GM19463 (cell line): ENCODE measurements at regions not wholly inside any gene's neighbourhood (a gene's known extent, or its start where the extent isn't known, plus 50 kb on each side); places are given as distances from the start of the nearest gene placed in this dataset.
A peak's percentile ranks its signal among the peaks of the same experiment; 100 is the strongest.
"Not testable (repeated sequence)": the region's sequence is repeated elsewhere in the genome, so short reads cannot be mapped to it uniquely, and the experiment has no call there.

Source experiments
- ATAC-seq: cut with Tn5 transposase; IDR thresholded peaks from one replicate; pipeline ENCODE4 v1.9.1; 2021; ENCODE audit warnings: mild to moderate bottlenecking, moderate library complexity; ENCODE audit not compliant: unreplicated experiment

DNA sequence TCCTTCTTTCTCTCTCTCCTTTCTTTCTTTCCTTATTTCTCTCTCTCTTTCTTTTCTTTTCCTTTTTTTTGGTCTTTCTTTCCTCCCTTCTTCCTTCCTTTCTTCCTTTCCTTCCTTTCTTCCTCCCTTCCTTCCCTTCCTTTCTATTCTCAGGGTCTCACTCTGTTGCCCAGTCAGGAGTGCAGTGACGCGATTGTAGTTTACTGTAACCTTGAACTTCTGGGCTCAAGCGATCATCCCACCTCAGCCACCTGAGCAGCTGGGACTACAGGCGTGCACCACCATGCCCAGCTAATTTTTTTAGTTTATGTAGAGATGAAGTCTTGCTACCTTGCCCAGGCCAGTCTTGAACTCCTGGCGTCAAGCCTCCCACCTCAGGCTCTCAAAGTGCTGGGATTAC lies 83.8 kb upstream of the PPM1B start:
- ATAC-seq = no peak

DNA sequence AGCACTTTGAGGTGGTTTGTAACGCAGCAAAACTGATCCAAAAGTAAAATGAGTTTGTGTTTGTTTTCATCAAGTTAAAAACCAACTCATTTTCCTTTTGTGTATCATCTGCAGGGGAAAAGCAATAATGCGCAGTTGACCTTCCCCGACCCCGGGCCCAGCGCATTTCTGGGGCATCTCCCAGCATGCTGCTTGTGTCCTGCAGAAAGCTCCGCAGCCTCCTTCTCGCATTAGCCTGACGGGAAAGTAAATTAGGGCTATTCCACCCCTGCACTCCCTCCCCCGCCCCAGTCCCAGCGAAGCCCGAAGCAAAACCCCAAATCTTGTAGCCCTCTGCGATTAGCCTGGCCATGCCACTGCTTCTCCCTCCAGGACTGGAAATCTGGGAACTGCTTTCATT lies 82.0 kb upstream of the PPM1B start:
- no peak for ATAC-seq

DNA sequence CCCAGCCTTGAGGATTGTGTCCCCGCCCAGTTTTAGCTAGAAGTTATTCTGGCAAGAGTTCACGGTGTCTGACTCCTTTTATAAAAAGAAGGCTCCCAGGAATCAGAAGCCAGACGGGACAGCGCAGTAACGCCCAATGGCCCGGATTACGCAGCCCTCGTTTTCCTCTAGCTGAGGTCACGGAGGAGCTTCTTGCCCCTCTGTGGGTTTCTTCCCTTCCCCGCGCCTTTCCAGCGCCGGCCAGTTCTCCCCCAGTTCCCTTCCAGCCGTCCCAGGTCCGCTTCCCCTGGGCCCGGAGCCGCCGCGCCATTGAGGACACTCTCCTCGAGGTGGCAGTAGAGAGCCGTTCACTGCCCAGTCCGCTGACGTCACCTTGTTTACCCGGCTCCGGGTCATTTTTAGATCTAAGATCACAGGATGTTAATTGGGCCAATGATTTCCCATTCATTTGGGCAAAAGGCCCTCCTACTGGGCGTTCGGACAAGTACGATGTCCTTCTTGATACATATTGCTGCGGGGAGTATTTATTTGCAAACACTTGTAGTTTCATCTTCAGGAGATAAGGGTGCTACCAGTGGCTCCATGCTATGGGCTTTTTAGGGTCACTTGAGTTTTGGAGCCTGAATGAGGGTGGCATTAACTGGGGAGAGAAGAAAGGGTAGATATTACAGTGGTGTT lies 81.5 kb upstream of the PPM1B start:
- ATAC-seq = peak; percentile 60

DNA sequence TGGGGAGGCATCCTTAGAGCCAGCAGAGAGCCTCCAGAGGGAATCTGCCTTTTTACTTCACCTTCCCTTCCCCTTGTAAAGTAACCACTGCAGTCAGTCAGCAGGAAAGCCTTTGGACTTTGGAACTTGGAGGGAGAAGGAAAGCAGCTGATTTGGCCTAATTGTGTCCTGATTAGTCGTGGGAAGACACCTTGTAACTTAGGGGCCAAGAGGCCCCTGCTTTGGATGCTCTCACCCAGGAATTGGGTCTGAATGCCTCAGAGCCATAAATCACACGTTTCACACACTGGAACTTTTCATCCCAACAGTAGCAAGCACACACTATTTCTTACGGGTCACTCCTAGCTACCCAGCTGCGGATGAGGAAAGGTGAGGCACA lies 81.0 kb upstream of the PPM1B start:
- no peak for ATAC-seq

DNA sequence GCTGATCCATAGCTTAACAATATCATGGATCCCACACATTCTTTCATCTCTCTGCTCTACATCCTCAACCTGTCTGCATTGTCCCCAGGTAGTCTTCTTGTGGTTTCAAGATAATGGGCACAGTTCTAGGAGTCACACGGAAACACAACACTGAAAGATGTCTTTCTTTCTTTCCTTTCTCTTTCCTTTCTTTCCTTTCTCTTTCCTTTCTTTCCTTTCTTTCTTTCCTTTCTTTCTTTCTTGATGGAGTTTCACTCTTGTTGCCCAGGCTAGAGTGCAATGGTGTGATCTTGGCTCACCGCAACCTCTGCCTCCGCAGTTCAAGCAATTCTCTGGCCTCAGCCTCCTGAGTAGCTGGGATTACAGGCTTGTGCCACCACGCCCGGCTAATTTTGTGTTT lies 76.2 kb upstream of the PPM1B start:
- ATAC-seq = not testable (repeated sequence)

DNA sequence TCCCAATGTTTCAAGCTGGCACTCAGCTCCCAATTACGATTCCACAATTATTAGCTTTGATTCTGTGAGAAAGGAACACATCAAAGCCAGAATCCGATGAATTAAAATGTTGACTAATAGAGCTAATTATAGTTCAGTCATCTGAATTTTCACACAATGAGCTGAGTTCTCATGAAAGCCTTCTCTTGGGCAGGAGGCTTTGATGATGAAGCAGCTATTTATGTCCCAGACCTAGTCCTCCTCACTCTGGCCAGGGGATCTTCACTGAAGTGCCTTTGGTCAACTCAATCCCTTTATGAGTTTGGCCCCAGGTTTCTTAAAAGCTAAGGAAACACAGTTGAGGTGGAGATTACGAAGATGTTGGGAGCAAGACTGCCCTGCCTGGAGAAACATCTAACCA lies 74.7 kb upstream of the PPM1B start:
- ATAC-seq = no peak

DNA sequence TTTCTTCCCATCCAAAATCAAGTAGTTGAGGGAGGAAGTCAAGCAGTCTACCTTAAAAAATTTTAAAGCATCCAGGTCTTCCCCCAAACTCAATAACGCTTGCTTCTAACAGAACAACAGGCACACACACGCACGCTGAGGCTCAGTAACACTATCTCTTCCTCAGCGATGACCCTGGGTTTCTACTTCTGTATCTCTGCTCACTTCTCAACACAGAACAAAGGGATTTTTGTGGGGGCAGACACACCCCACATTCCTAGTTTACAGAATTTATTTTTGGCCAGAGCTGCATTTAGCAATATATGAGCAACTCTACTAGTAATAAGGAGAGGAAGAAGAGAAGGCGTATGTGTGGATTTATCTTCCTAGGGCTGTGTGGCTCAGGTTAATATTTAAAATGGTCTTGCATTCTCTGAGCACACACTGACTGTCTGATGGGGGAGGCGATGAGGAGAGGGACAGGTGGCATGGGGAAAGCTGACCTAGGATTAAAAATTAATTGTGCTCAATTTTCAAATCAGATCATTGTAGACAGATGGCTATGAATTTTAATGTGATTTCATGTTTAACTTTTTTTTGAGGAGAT lies 71.3 kb upstream of the PPM1B start:
- peak; percentile 51 for ATAC-seq

DNA sequence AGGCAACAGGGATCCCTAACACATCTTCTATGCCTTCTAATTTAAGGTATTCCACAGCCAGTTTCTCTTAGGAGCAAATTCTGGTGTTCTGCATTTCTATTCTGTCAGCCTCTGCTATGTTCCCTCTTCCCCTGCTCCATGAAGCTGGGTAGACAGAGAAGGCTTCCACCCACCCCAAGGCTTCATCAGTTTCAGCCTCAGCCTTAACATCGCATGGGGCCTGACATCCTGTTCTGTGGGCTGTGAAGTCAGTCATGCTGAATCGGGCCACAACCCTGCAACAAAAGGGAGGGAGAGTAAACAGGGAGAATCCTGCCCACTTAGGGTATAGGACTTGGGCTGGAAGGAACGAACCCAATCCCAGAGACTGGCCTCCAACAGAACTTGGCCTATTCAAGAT lies 70.6 kb upstream of the PPM1B start:
- ATAC-seq = peak; percentile 61

DNA sequence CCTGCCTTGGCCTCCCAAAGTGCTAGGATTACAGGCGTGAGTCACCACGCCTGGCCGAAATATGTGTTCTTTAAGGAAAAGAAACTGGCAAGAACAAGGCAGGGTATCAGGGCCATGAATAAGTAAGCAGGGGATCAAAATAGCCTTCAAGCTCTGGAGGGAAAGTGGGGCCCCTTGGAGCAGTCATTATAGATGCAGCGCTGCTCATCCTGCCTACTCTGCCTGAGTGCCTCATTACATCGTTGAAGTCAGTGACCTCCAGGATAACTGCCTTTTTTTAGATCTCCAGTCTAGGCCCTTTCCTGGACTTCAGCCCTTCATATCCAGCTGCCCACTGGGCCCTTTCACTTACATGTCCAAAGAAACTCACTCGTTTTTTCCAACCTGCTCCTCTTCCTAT lies 69.8 kb upstream of the PPM1B start:
- no peak for ATAC-seq

DNA sequence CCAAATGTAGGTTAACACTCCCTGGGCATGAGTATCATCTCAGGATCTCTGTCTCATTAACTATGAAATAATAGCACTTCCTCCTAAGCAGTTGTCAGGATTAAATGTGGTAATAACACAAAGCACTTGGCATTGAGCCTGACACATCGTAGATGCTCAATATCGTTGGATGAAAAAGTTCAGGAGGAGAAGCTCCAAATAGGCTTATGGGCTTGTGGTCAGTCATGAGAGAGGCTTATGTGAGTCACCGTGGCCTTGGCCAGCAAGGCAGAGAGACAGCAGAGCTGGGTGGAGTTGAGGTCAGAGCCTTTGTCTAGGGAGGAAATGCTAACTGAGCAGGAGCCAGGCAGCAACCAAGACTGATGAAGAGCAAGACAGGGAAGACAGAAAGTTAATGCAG lies 68.3 kb upstream of the PPM1B start:
- peak; percentile 43 for ATAC-seq

DNA sequence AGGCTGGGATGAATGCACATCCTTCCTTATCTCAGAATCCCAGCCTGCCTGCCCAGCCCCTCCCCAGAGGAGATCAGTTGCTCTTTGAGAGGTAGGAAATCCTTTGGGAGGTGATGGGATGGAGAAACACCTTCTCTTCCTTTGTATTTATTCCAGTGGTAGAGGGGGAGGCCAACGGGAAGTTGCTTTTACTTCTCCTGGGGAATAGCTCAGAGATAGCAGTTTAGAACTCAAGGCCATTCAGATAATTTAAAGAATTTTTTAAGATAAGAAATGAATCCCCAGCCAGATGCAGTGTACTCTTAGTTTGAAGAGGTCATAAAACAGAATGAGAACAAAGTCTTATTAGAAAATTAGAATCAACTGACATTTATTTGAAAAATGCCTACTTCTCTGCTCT lies 67.4 kb upstream of the PPM1B start:
- no peak for ATAC-seq

DNA sequence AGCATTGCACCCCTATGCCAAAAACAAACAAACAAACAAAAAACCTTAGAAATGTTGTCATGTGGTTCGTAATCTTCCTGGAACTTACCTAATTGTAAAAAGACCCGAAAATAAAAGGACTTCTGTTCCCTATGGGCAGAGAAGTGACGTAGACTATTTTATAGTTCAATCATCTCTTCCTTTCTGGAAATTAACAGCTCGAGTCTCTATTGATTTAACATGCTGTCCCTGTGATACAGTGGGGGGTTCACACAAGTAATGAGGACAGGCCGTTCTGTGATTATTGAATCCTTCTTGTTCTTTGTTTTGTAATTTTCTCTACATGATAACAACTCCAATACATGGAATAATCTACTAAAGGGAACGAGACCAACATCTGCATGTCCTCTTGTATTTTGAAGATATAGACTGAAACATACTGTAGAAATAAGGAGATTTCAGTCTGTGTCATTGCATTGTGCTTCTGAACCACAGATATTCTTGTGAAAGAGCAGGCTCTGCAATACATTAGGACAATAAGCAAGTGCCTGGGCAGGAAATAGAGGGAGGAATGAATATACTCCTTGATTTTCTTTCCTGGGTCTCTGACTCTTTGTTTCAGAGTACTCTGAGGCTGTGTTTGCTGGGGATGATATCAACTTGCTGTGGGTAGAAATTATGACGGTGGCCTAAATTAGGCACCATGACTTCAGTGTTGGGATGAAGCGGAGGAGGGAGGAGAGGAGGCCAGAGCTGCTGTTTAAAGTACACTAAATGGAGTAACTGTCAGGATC lies 65.7 kb upstream of the PPM1B start:
- ATAC-seq = no peak

DNA sequence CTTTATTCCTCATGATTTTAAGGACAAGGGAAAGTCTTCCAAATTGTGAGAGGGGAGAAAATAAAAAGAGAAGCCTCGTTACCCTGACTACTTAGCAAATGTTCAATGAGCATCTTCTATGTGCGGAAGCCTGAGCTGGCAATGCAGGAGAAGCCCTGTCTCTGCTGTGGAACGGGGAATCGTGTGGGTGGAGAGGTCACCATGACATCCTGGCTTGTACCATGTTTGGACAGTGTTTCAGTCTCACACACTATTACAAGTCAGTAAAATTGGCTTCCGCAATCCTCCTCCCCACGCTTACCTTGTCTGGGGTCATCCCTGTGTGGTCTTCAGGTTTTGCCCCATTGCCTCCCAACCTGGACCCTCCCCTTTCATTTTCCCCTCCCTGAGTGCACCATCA lies 65.0 kb upstream of the PPM1B start:
- ATAC-seq = no peak

DNA sequence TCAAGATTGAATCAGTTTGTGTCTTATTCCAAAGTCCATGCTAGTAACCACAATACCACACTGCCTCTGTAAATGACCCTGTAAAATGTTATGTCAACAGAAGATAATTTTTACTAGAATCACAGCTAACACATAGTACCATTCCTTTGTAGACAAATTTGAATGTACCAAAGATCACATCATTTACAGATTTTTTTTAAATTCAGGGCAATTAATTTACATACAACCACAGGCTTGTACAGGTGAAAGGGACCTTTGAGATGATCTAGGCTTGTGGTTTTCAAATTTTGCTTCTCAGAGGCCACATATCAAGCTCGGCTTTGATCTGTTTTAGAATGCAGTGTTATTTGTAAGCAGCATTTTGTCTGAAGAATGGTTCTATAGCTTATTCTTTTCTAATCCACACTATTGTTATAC lies 63.8 kb upstream of the PPM1B start:
- no peak for ATAC-seq

DNA sequence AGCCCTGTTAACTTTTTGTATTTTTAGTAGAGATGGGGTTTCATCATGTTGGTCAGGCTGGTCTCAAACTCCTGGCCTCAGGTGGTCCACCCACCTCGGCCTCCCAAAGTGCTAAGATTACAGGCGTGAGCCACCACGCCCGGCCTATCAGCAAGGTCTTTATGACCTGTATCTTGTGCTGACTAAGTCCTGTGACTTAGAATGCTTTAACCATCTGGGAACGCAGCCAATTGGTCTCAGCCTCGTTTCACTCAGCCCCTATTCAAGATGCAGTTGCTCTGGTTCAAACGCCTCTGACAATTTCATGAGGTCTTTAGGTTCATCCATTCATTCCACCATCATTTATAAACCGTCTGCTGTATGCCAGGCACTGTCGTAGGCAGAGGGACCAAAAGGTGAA lies 62.2 kb upstream of the PPM1B start:
- not testable (repeated sequence) for ATAC-seq

DNA sequence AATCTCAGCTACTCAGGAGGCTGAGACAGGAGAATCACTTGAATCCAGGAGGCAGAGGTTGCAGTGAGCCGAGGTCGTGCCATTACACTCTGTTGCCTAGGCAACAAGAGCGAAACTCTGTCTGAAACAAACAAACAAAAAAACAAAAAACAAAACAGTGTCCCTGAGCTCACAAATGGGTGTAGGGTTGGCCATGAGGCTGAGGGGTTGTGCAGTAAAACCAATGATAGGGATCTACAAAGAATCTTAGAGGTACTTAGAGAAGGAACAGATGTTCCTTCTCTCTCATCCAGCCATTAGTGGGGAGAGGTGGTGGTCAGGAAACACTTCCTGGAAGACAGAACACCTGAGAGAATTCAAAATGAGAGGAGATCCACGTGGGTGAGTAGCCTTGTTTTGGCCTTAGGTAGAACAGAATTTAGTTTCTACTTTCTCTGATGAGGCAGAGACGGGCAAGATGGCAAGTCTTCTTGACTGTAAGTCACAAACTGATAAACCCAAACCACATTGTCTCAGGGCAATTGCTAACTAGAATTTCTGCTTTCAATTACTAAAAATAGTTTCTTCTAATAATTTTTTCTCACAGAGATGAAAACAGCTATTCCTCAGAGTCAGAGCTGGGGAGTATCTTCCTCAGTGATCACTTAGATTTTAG lies 61.5 kb upstream of the PPM1B start:
- peak; percentile 77 for ATAC-seq

DNA sequence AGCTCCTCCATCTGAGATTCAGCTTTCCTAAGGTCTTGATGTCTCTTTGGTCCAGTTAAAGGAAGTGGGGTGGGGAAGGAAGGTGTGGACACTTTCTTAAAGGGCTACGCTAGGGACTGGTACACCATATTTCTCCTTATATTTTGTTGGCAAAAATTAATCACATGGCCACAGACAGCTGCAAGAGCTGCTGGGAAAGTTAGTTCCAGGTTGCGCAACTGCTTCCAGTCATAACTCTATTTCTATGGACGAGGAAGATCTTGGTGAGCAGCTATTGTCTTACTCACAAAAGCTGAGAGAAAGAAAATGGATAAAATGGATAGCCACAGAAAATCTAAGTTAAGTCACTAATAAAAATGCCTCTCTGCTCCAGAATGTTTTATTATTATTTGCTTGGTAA lies 60.7 kb upstream of the PPM1B start:
- no peak for ATAC-seq

DNA sequence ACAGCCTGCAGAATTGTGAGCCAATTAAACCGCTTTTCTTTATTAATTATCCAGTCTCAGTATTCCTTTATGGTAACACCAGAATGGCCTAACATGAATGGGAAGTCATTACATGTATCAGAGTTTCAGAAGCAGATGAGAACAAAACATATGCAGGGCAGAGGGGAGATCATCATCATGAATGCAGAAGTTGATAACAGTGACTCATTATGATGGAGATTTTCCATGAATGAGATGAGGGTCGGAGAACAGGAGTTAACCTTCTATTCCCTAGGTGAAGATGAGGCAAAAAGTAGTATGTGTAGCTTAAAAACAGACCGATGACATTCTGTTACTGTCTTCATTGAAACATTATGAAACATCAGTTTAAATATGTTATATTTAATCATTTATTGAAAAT lies 59.5 kb upstream of the PPM1B start:
- ATAC-seq = no peak

DNA sequence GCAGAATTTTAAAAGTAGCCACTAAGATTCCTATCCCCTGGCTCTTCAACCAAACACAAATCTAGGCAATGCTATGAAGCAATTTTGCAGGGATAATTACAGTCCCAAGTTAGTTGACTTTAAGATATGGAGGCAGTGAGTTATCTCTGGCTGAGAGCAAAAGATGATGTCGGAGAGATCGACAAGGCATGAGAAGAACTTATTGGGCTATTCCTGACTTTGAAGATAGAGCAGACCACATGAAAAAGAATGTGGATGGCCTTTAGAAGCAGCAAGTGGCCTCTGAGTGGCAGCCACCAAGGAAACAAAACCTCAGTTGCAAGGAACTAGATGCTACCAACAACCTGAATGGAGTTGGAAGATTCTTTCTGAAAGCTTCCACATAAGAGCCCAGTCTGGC lies 58.2 kb upstream of the PPM1B start:
- no peak for ATAC-seq

DNA sequence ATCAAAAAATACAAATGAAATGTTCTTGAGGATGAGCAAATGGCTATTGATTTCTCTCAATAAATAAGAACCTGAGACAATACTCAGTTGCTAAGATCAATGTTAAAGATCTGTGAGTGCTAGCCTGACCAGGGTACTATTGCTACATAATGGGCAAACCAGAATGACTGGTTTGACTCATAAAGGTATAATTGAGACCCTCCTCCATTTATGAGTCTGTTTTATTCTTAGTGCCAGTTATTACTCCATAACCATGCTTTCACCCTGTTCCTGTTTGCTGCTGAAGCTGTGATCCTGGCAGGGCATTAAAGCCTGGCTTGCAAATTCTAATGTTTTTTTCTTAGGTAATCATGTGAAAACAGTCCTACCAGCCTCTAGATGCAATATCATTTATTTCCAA lies 56.6 kb upstream of the PPM1B start:
- no peak for ATAC-seq

DNA sequence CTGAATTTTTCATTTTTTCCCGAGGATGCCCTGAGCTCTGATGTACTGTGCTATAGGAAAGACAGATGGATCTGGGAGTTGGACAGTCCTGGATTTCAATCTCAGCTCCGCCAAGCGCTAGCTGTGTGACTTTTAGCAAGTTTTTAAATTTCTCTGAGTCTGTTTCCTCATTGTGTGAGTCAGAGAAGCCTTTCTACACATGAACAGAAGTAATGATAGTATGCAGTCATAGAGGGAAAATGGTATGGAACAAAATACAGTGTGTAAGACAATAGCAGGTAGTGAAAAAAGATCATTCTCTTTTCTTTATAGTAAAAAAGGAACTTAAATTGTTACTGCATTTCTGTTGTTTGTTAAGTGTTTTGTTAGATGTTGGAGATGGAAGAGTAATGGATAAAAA lies 52.4 kb upstream of the PPM1B start:
- no peak for ATAC-seq

DNA sequence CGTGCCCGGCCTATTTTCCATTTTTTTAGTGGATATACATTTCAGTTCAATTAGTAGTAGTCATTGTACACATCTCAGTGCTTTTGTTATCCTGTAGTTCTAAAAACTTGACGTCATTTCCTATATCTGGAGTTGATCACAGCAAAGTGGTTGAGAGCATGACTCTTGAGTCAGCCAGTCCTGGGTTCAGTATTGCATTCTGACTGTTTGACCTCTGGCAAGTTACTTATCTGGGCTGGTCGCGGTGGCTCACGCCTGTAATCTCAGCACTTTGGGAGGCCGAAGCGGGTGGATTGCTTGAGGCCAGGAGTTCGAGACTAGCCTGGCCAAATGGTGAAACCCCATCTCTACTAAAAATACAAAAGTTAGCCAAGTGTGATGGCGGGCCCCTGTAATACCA lies 50.4 kb upstream of the PPM1B start:
- no peak for ATAC-seq
